GM18520 (cell line): ENCODE measurements at regions not wholly inside any gene's neighbourhood (a gene's known extent, or its start where the extent isn't known, plus 50 kb on each side); places are given as distances from the start of the nearest gene placed in this dataset.

Source experiments
- ATAC-seq: cut with Tn5 transposase; IDR thresholded peaks from one replicate; pipeline ENCODE4 v1.9.1; 2021; ENCODE audit not compliant: unreplicated experiment

- no peak for ATAC-seq
Observed at GRCh38 chr2:111633643-111634042, 250.3 kb downstream of the ANAPC1 start.

- no peak for ATAC-seq
Observed at GRCh38 chr2:111634050-111634794, 249.8 kb downstream of the ANAPC1 start.

GRCh38 chr2:111634995-111635538 is 248.9 kb downstream of the ANAPC1 start:
- no peak for ATAC-seq

- no peak for ATAC-seq
Observed at GRCh38 chr2:111636905-111637304, 247.1 kb downstream of the ANAPC1 start.

- ATAC-seq = no peak
Observed at GRCh38 chr2:111638274-111638877, 245.6 kb downstream of the ANAPC1 start.

GRCh38 chr2:111640480-111640879 is 243.5 kb downstream of the ANAPC1 start:
- no peak for ATAC-seq

- ATAC-seq = no peak
Observed at GRCh38 chr2:111642586-111643327, 241.2 kb downstream of the ANAPC1 start.

- no peak for ATAC-seq
Observed at GRCh38 chr2:111643759-111644158, 240.2 kb downstream of the ANAPC1 start.

GRCh38 chr2:111647359-111647758 is 236.6 kb downstream of the ANAPC1 start:
- ATAC-seq = no peak

- no peak for ATAC-seq
Observed at GRCh38 chr2:111652038-111652437, 232.0 kb downstream of the ANAPC1 start.

GRCh38 chr2:111652681-111653080 is 231.3 kb downstream of the ANAPC1 start:
- ATAC-seq = no peak

- ATAC-seq = no peak
Observed at GRCh38 chr2:111653103-111653624, 230.8 kb downstream of the ANAPC1 start.

- no peak for ATAC-seq
Observed at GRCh38 chr2:111653913-111654312, 230.1 kb downstream of the ANAPC1 start.

- ATAC-seq = no peak
Observed at GRCh38 chr2:111654829-111655228, 229.2 kb downstream of the ANAPC1 start.

- no peak for ATAC-seq
Observed at GRCh38 chr2:111656436-111656835, 227.6 kb downstream of the ANAPC1 start.

GRCh38 chr2:111656894-111657293 is 227.1 kb downstream of the ANAPC1 start:
- ATAC-seq = no peak

- ATAC-seq = no peak
Observed at GRCh38 chr2:111657351-111657975, 226.5 kb downstream of the ANAPC1 start.

GRCh38 chr2:111659361-111660333 is 224.3 kb downstream of the ANAPC1 start:
- no peak for ATAC-seq

GRCh38 chr2:111660811-111661210 is 223.2 kb downstream of the ANAPC1 start:
- ATAC-seq = no peak
